Ovary (tissue), 3 donors: ENCODE measurements at regions not wholly inside any gene's neighbourhood (a gene's known extent, or its start where the extent isn't known, plus 50 kb on each side); places are given as distances from the start of the nearest gene placed in this dataset.

ENCODE experiments used
- EP300 ChIP-seq: sonication (generic); formaldehyde crosslinking; IDR thresholded peaks from one replicate; pipeline ENCODE4 v1.6.1; 2017; ENCODE audit warnings: antibody characterized with exemption
- POLR2A ChIP-seq: fragments of 450-650 bp; IDR thresholded peaks from one replicate; pipeline ENCODE4 v1.6.1; 2017; ENCODE audit warnings: antibody characterized with exemption, mild to moderate bottlenecking, moderate library complexity
- TF ChIP-seq, protein P1 (sequence below), 3 donors: fragments of 450-650 bp in 2 of 3; fragments of 200-600 bp in 1 of 3; IDR thresholded peaks; one replicate each; pipeline versions ENCODE4 v1.5.1 to v1.8.0; 2016 to 2022; ENCODE audit warnings: antibody characterized with exemption in 3 of 3, mild to moderate bottlenecking in 1 of 3
- donor health status: DM: no; HTN: no; CAD: no.

DNA sequence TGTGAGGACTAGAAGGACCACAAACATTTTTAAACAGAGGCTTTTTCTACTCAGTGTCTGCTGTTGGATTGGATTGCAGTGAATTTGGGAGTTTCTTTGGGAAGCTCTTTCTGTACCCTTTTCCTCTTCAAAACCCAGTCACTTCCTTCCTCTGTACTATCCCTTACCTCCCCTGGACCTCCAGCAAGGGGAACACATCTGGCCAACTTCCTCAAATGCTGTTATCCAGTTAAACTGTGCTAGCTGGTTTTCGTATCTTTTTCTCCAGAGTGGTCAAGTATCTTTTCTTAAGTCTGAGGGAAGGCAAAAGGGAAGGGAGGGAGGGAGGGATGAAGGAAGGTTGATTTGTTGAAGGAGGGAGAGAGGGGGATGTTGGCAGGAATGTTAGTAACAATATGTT is 99.2 kb upstream of the TNR start:
- TF ChIP-seq, protein P1, sequence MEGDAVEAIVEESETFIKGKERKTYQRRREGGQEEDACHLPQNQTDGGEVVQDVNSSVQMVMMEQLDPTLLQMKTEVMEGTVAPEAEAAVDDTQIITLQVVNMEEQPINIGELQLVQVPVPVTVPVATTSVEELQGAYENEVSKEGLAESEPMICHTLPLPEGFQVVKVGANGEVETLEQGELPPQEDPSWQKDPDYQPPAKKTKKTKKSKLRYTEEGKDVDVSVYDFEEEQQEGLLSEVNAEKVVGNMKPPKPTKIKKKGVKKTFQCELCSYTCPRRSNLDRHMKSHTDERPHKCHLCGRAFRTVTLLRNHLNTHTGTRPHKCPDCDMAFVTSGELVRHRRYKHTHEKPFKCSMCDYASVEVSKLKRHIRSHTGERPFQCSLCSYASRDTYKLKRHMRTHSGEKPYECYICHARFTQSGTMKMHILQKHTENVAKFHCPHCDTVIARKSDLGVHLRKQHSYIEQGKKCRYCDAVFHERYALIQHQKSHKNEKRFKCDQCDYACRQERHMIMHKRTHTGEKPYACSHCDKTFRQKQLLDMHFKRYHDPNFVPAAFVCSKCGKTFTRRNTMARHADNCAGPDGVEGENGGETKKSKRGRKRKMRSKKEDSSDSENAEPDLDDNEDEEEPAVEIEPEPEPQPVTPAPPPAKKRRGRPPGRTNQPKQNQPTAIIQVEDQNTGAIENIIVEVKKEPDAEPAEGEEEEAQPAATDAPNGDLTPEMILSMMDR (IDR thresholded peaks at IDR 0.05), result no peak
- TF ChIP-seq POLR2A (no peak), EP300 (no peak)
